ENCODE measurements at regions not wholly inside any gene's neighbourhood (a gene's known extent, or its start where the extent isn't known, plus 50 kb on each side); places are given as distances from the start of the nearest gene placed in this dataset.

GRCh38 chr4:84338367-84338766 lies 160.7 kb downstream of the NKX6-1 start:
- Histone ChIP-seq H3K4me1 (ENCODE audit: insufficient read depth) (no peaks in the 10 kb centered on the region), H3K27me3 (replicated peaks; ENCODE audit: insufficient read depth) (no peaks in the 10 kb centered on the region), H2AFZ (no peak overlapping the region), H3K9ac (no peak overlapping the region), H3K9me3 (ENCODE audit: low read depth) (no peaks in the 10 kb centered on the region), H3K36me3 (ENCODE audit: low read depth) (no peaks in the 10 kb centered on the region), H3K27ac (no peak overlapping the region), H3K79me2 (ENCODE audit: insufficient read depth) (no peaks in the 10 kb centered on the region), H3K4me3 (no peak overlapping the region), H3K9me2 (ENCODE audit: insufficient read depth) (no peaks in the 10 kb centered on the region), H3K4me2 (ENCODE audit: unreplicated experiment) (no peak overlapping the region), H4K20me1 (ENCODE audit: insufficient read depth) (no peaks in the 10 kb centered on the region), H3F3A (ENCODE audit: insufficient read depth) (no peaks in the 10 kb centered on the region)
- TF ChIP-seq EZH2 (IDR thresholded peaks at IDR 0.05; ENCODE audit: insufficient read depth, poor library complexity, severe bottlenecking) (no peak), EZH2phosphoT487 (IDR thresholded peaks at IDR 0.05; ENCODE audit: insufficient read depth, low read depth) (no peak)
- DNase-seq = no peak
- WGBS, 2 experiments (ENCODE audit: low coverage in 1 of 2, low lambda C conversion rate in 2 of 2, missing lambda C conversion rate in 2 of 2) = 33 to 45% methylated on average over 5 of the region's 5 CpGs
- in situ Hi-C loops (cut with MboI) = no loop called here

DNA sequence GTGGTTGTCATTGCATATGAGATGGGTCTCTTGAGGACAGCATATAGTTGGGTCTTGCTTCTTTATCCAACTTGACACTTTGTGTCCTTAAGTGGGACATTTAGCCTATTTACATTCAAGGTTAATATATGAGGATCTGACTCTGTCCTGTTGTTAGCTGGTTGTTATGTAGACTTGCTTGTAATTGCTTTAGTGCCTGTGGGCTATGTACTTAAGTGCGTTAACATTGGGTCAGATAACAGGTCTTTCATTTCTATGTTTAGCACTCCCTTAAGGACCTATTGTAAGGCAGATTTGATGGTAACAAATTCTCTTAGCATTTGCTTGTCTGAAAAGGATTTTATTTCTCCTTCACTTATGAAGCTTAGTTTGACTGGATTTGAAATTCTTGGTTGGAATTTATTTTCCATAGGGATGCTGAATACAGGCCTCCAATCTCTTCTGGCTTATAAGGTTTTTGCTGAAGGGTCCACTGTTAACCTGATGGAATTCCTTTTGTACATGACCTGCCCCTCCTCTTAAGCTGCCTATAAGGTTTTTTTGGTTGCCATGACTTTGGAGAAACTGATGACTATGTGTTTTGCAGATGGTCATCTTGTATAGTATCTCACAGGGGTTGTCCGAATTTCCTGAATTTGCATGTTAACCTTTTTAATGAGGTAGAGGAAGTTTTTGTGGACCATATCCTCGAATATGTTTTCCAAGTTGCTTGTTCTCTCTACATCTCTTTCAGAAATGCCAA lies 162.0 kb downstream of the NKX6-1 start:
- Histone ChIP-seq H3K9me3 (ENCODE audit: low read depth) (no peaks in the 10 kb centered on the region), H3K27ac (no peak overlapping the region), H3K9ac (no peak overlapping the region), H3F3A (ENCODE audit: insufficient read depth) (no peaks in the 10 kb centered on the region), H3K4me2 (ENCODE audit: unreplicated experiment) (no peak overlapping the region), H3K4me3 (no peak overlapping the region), H3K4me1 (ENCODE audit: insufficient read depth) (no peaks in the 10 kb centered on the region), H3K27me3 (replicated peaks; ENCODE audit: insufficient read depth) (no peaks in the 10 kb centered on the region), H3K36me3 (ENCODE audit: low read depth) (no peaks in the 10 kb centered on the region), H3K79me2 (ENCODE audit: insufficient read depth) (no peaks in the 10 kb centered on the region), H2AFZ (no peak overlapping the region), H4K20me1 (ENCODE audit: insufficient read depth) (no peaks in the 10 kb centered on the region), H3K9me2 (ENCODE audit: insufficient read depth) (no peaks in the 10 kb centered on the region)
- DNase-seq = no peak
- TF ChIP-seq EZH2phosphoT487 (IDR thresholded peaks at IDR 0.05; ENCODE audit: insufficient read depth, low read depth) (no peak), EZH2 (IDR thresholded peaks at IDR 0.05; ENCODE audit: insufficient read depth, poor library complexity, severe bottlenecking) (no peak)
- in situ Hi-C loops (cut with MboI) = no loop called here
- 20 to 32% methylated on average over 3 of the region's 3 CpGs for WGBS, 2 experiments (ENCODE audit: low coverage in 1 of 2, low lambda C conversion rate in 2 of 2, missing lambda C conversion rate in 2 of 2)

DNA sequence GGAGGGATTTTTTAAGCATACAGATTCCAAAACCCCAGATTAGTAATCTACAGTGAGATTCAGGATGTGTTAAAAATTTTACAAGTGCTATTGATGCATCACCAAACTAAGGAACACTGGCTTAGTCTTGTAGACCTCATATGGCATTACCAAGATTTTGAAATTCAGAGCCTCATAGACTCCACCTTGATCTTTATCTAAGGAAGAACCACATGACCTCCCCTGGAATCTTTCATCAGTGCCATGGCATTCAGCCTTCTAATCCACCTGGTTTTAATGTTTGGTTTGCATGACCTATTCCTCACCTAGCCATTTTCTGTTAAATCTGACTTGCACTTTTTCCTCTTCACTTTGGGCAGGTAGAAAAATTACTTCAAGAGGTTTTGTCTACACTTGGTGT lies 171.6 kb downstream of the NKX6-1 start:
- Histone ChIP-seq H3K9ac (no peak overlapping the region), H3K27me3 (replicated peaks; ENCODE audit: insufficient read depth) (no peaks in the 10 kb centered on the region), H3F3A (ENCODE audit: insufficient read depth) (no peaks in the 10 kb centered on the region), H3K4me1 (ENCODE audit: insufficient read depth) (no peaks in the 10 kb centered on the region), H3K36me3 (ENCODE audit: low read depth) (no peaks in the 10 kb centered on the region), H3K27ac (no peak overlapping the region), H3K79me2 (ENCODE audit: insufficient read depth) (no peaks in the 10 kb centered on the region), H3K4me2 (ENCODE audit: unreplicated experiment) (no peak overlapping the region), H2AFZ (no peak overlapping the region), H3K9me2 (ENCODE audit: insufficient read depth) (no peaks in the 10 kb centered on the region), H3K4me3 (no peak overlapping the region), H4K20me1 (ENCODE audit: insufficient read depth) (no peaks in the 10 kb centered on the region), H3K9me3 (ENCODE audit: low read depth) (no peaks in the 10 kb centered on the region)
- in situ Hi-C loops (cut with MboI) = no loop called here
- no peak for DNase-seq
- TF ChIP-seq EZH2 (IDR thresholded peaks at IDR 0.05; ENCODE audit: insufficient read depth, poor library complexity, severe bottlenecking) (no peak), EZH2phosphoT487 (IDR thresholded peaks at IDR 0.05; ENCODE audit: insufficient read depth, low read depth) (no peak)

- H3K4me2 ChIP-seq (ENCODE audit: unreplicated experiment) = no peak overlapping the region
- in situ Hi-C loops (cut with MboI) = no loop called here
- H3K4me3 ChIP-seq = no peak overlapping the region
- no peaks in the 10 kb centered on the region for H3K27me3 ChIP-seq (replicated peaks; ENCODE audit: insufficient read depth)
- no peak overlapping the region for H3K9ac ChIP-seq
- H3K36me3 ChIP-seq (ENCODE audit: low read depth) = no peaks in the 10 kb centered on the region
- no peaks in the 10 kb centered on the region for H3F3A ChIP-seq (ENCODE audit: insufficient read depth)
- no peaks in the 10 kb centered on the region for H3K9me2 ChIP-seq (ENCODE audit: insufficient read depth)
- H3K79me2 ChIP-seq (ENCODE audit: insufficient read depth) = no peaks in the 10 kb centered on the region
- H3K9me3 ChIP-seq (ENCODE audit: low read depth) = no peaks in the 10 kb centered on the region
- H3K27ac ChIP-seq = no peak overlapping the region
- WGBS, 2 experiments (ENCODE audit: low coverage in 1 of 2, low lambda C conversion rate in 2 of 2, missing lambda C conversion rate in 2 of 2) = 17% methylated on average over 2 of the region's 2 CpGs
- no peak overlapping the region for H2AFZ ChIP-seq
- no peaks in the 10 kb centered on the region for H4K20me1 ChIP-seq (ENCODE audit: insufficient read depth)
- H3K4me1 ChIP-seq (ENCODE audit: insufficient read depth) = no peaks in the 10 kb centered on the region
- no peak for DNase-seq
- TF ChIP-seq EZH2phosphoT487 (IDR thresholded peaks at IDR 0.05; ENCODE audit: insufficient read depth, low read depth) = no peak
- TF ChIP-seq EZH2 (IDR thresholded peaks at IDR 0.05; ENCODE audit: insufficient read depth, poor library complexity, severe bottlenecking) = no peak
Measured at GRCh38 chr4:84325625-84326024, 173.5 kb downstream of the NKX6-1 start.
